Nephron (organoid): ENCODE measurements at regions not wholly inside any gene's neighbourhood (a gene's known extent, or its start where the extent isn't known, plus 50 kb on each side); places are given as distances from the start of the nearest gene placed in this dataset.
A peak's percentile ranks its signal among the peaks of the same experiment; 100 is the strongest.

ENCODE experiments used
- H3K27ac Mint-ChIP-seq, 3 experiments: 2 replicates each; pipeline ENCODE4 v1.8.0; 2020; ENCODE audit warnings: mixed read lengths in 3 of 3, mild to moderate bottlenecking in 2 of 3, moderate library complexity in 1 of 3
- H3K27me3 Mint-ChIP-seq: 2 replicates; pipeline ENCODE4 v1.8.0; 2021; ENCODE audit warnings: low read depth, mild to moderate bottlenecking, moderate library complexity, mixed read lengths
- H3K36me3 Mint-ChIP-seq: 2 replicates; pipeline ENCODE4 v1.8.0; 2020; ENCODE audit warnings: low read depth, mixed read lengths
- H3K4me1 Mint-ChIP-seq: 2 replicates; pipeline ENCODE4 v1.8.0; 2020; ENCODE audit warnings: mixed read lengths
- H3K4me3 Mint-ChIP-seq, 3 experiments: 2 replicates each; pipeline ENCODE4 v1.8.0; 2020; ENCODE audit warnings: mild to moderate bottlenecking in 3 of 3, mixed read lengths in 3 of 3, moderate library complexity in 2 of 3
- H3K9me3 Mint-ChIP-seq: 2 replicates; pipeline ENCODE4 v1.8.0; 2020; ENCODE audit warnings: mixed read lengths
- TF ChIP-seq, protein P1 (sequence below), 3 experiments: fragments of 200-600 bp; sonication (generic); IDR thresholded peaks; one replicate each; pipeline ENCODE4 v1.5.0; 2021; ENCODE audit warnings: antibody characterized with exemption in 3 of 3; ENCODE audit not compliant: unreplicated experiment in 3 of 3

DNA sequence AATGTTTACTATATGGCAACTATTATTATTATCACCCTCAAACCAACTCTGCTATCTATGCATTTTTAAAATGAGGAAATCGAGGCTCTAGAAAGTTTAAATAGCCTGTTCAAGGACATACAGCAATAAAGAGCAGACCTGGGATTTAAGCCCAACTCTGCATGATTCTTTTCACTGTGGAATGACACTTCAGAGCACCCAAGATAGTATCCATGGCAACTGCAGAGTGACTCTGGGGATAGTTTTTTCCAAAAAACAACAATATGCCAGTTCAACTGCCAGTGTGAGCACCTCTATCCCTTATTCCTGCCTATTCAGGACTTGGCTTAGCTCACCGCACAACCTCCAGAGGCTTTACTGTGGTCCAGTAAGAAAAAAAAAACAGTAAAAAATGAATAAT lies 293.9 kb downstream of the BRINP2 start:
- Mint-ChIP-seq H3K4me1 (peaks cover 1% of the 10 kb centered on the region), H3K36me3 (no peaks in the 10 kb centered on the region), H3K27ac (no peak overlapping the region), H3K27me3 (peaks cover 6% of the 10 kb centered on the region), H3K4me3 (no peak overlapping the region), H3K9me3 (no peaks in the 10 kb centered on the region)
- TF ChIP-seq, protein P1, sequence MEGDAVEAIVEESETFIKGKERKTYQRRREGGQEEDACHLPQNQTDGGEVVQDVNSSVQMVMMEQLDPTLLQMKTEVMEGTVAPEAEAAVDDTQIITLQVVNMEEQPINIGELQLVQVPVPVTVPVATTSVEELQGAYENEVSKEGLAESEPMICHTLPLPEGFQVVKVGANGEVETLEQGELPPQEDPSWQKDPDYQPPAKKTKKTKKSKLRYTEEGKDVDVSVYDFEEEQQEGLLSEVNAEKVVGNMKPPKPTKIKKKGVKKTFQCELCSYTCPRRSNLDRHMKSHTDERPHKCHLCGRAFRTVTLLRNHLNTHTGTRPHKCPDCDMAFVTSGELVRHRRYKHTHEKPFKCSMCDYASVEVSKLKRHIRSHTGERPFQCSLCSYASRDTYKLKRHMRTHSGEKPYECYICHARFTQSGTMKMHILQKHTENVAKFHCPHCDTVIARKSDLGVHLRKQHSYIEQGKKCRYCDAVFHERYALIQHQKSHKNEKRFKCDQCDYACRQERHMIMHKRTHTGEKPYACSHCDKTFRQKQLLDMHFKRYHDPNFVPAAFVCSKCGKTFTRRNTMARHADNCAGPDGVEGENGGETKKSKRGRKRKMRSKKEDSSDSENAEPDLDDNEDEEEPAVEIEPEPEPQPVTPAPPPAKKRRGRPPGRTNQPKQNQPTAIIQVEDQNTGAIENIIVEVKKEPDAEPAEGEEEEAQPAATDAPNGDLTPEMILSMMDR (IDR thresholded peaks at IDR 0.05; ENCODE audit: unreplicated experiment in 3 of 3): no peak

DNA sequence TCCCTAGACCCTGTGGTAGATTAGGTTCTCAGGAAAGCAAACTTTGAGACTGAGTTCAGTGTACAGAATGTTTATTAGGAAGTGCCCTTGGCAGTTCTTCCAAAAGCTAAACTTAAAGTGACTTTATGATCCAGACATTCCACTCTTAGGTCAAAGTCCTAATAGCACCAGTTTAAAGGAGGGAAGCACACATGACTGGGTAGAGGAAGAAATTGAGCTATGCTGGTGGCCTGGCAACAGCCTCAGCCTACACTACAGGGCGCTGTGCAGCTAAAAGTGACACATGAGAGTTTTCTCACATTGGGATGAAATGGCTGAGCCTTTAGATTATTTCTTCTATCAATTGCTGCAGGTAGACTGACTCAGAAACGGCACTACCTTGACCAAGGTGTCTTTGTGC lies 280.4 kb downstream of the BRINP2 start:
- TF ChIP-seq, protein P1 (IDR thresholded peaks at IDR 0.05; ENCODE audit: unreplicated experiment in 3 of 3): no peak
- Mint-ChIP-seq H3K27ac (peak overlapping the region; percentile 34 to 69 (median 68)), H3K4me1 (peaks cover 20% of the 10 kb centered on the region), H3K27me3 (no peaks in the 10 kb centered on the region), H3K9me3 (peaks cover 10% of the 10 kb centered on the region), H3K36me3 (no peaks in the 10 kb centered on the region), H3K4me3 (no peak overlapping the region)

DNA sequence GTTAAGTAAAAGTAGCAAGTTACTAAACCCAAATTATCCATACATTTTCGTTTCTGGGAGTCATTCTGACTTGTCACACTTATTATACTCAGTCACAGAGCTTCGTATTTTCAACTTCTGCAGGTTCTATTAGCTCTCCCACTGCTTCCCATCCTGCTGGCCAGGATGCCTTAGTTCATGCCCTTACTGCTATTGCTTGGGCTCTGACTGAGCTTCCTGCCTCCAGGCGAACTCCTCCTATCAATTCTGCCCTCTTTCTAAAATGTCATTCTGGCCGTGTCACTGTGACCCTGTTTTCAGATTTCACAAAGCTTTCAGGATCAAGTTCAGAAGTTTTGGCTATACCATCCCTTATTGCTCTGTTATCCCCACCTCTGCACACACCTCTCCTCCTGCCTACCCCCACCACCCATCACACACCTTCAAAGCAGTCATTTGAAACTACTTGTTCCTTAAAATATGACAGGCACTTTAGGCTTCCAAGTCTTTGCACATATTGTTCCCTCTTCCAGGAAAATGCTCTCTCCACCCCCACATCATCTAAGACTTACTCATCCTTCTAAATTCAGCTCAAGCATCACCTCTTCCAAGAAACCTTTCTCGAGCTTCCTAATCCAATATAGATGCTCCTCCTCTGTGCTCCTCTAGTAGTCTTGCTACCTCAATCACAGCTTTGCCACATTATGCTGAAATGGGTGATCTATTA lies 278.0 kb downstream of the BRINP2 start:
- no peak overlapping the region for H3K4me3 Mint-ChIP-seq
- H3K36me3 Mint-ChIP-seq: no peaks in the 10 kb centered on the region
- peaks cover 8% of the 10 kb centered on the region for H3K9me3 Mint-ChIP-seq
- TF ChIP-seq, protein P1 (IDR thresholded peaks at IDR 0.05; ENCODE audit: unreplicated experiment in 3 of 3): no peak
- peaks cover 24% of the 10 kb centered on the region for H3K4me1 Mint-ChIP-seq
- H3K27ac Mint-ChIP-seq: no peak overlapping the region
- H3K27me3 Mint-ChIP-seq: no peaks in the 10 kb centered on the region

DNA sequence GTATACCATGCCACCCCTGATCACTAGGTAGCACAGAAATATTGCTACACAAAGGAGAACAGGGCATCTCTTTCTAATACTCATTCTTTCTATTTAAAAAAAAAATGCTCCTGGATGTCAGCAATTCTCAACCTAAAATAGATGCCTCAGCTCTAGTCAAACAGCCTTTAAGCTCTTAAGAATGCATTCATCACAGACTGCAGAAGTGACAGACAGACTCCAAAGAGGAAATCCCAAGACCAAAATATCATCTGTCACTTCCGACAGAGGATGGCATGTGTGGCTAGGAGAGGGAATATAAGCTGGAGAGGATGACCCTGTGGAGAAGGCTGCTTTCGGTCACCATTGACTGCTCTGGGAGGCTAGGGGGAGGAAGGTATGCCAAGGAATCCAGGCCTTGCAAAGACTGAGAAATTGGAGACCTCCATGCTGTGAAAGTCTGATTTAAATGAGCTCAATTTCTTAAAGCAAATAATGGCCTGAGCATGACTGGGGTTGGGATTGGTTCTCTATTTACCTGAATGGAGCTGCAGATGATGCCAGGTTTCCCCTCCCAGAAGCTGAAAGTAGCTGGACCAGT lies 277.4 kb downstream of the BRINP2 start:
- Mint-ChIP-seq H3K27me3 (no peaks in the 10 kb centered on the region), H3K27ac (peak overlapping the region in 1 of 3 experiments; percentile 14), H3K36me3 (no peaks in the 10 kb centered on the region), H3K9me3 (peaks cover 3% of the 10 kb centered on the region), H3K4me3 (no peak overlapping the region), H3K4me1 (peaks cover 24% of the 10 kb centered on the region)
- TF ChIP-seq, protein P1 (IDR thresholded peaks at IDR 0.05; ENCODE audit: unreplicated experiment in 3 of 3): no peak

DNA sequence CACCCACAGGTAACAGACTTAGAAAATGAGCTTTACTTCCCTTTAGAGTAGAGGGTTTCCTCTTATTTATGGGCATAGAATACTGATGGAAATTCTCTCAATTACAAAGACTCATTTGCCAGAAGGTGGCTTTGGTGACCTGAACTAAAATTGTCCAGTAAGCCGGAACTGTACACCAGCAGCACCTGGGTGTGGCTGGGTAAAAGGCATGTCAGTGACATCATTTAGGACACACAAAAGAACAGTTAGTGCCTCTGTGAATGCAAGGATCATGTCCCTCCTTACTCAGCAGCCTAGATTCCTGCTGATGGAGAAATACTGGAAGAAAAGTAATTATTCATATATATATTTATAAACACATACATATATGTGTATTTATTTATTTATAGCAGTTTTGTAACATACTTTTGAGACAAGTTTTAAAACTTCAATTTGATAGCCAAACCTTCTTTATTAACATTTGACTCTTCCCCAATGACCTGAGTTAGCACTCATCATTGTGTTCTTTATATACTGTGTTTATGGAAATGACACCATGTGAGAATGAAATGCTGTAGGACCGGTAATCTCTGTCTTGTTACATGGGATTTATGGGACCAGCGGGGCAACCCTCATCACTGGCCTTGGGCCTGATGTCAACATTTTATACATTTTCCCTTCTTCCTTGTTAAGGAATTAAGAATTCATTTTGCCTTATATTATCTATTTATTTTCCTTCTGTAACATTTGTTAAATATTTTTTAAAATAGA lies 274.4 kb downstream of the BRINP2 start:
- H3K4me3 Mint-ChIP-seq: no peak overlapping the region
- H3K9me3 Mint-ChIP-seq: no peaks in the 10 kb centered on the region
- TF ChIP-seq, protein P1 (IDR thresholded peaks at IDR 0.05; ENCODE audit: unreplicated experiment in 3 of 3): no peak
- H3K36me3 Mint-ChIP-seq: no peaks in the 10 kb centered on the region
- H3K27me3 Mint-ChIP-seq: peaks cover under 1% of the 10 kb centered on the region
- H3K27ac Mint-ChIP-seq: no peak overlapping the region
- peaks cover 43% of the 10 kb centered on the region for H3K4me1 Mint-ChIP-seq
